KOPT-K1 (cell line): ENCODE measurements at regions not wholly inside any gene's neighbourhood (a gene's known extent, or its start where the extent isn't known, plus 50 kb on each side); places are given as distances from the start of the nearest gene placed in this dataset.

Experiments used
- H3K27ac ChIP-seq: fragments of 200-600 bp; sonication (generic); 2 replicates; pipeline ENCODE4 v1.5.1; 2016; ENCODE audit warnings: antibody characterized with exemption, mild to moderate bottlenecking, low read depth, low read length; ENCODE audit not compliant: poor library complexity, severe bottlenecking
- H3K36me3 ChIP-seq: fragments of 200-600 bp; sonication (generic); 2 replicates; pipeline ENCODE4 v1.5.1; 2017; ENCODE audit warnings: antibody characterized with exemption, mild to moderate bottlenecking, low read length, moderate library complexity; ENCODE audit not compliant: insufficient read depth
- H3K9me3 ChIP-seq: fragments of 200-600 bp; sonication (generic); 2 replicates; pipeline ENCODE4 v1.5.1; 2017; ENCODE audit warnings: antibody characterized with exemption, low read length, mild to moderate bottlenecking; ENCODE audit not compliant: insufficient read depth, poor library complexity, severe bottlenecking

- Histone ChIP-seq H3K36me3 (no peaks in the 10 kb centered on the region), H3K27ac (no peak overlapping the region), H3K9me3 (no peaks in the 10 kb centered on the region)
Observed at GRCh38 chr2:129087133-129087813, 768.6 kb upstream of the HS6ST1 start.

DNA sequence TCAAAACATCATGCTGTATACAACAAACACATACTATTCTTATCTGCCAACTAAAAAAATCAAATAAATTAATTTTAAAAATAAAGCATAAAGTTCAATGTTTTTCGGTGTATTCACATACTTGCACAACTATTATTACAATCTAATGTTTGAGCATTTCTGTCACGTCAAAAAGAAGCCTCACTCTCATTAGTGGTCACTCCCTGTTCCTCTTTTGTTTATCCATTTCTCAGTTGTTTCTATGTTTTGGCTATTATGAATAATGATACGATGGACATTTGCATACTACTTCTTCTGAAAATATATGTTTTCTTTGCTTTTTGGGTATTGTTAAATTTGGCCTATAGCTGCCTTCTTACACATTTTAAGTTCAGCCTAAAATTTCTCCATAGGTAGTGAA lies 773.0 kb upstream of the HS6ST1 start:
- Histone ChIP-seq H3K36me3 (no peaks in the 10 kb centered on the region), H3K9me3 (no peaks in the 10 kb centered on the region), H3K27ac (no peak overlapping the region)

DNA sequence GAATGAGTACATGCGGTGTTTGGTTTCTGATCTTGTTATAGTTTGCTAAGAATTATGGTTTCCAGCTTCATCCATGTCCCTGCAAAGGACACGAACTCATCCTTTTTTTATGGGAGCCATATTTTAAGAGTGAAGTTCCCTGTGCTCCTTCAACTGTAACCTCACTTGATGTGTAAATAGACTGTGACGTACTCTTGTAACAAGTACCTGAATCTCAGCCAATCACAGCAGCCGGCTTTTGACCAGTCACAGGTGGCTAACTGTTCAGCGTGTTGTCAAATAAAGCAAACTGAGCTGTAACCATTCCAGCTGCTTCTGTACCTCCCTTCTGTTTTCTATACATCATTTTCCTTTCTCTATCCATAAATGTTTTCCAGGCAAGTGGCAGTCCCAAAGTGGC lies 774.3 kb upstream of the HS6ST1 start:
- Histone ChIP-seq H3K27ac (no peak overlapping the region), H3K36me3 (no peaks in the 10 kb centered on the region), H3K9me3 (no peaks in the 10 kb centered on the region)

GRCh38 chr2:129101186-129101585 lies 782.5 kb upstream of the HS6ST1 start:
- Histone ChIP-seq H3K27ac (no peak overlapping the region), H3K9me3 (no peaks in the 10 kb centered on the region), H3K36me3 (no peaks in the 10 kb centered on the region)

- H3K9me3 ChIP-seq: no peaks in the 10 kb centered on the region
- no peaks in the 10 kb centered on the region for H3K36me3 ChIP-seq
- H3K27ac ChIP-seq: no peak overlapping the region
Observed at GRCh38 chr2:129103936-129104878, 785.5 kb upstream of the HS6ST1 start.

DNA sequence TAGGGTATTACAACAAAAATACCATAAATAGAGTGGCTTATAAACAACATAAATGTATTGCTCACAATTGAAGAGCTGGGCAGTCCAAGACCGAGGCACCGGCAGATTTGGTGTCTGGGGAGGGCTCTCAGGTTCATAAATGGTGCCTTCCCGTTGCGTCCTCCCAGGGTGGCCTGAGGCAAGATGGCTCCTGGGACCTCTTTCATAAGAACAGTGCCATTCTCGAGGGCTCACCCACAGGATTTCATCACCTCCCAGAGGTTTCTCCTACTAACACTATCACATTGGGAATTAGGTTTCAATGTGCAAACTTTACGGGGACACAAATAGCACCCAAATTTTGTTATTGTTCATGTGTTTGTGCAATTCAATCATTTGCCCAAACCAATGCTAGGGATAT lies 793.5 kb upstream of the HS6ST1 start:
- Histone ChIP-seq H3K9me3 (no peaks in the 10 kb centered on the region), H3K36me3 (no peaks in the 10 kb centered on the region), H3K27ac (no peak overlapping the region)

GRCh38 chr2:129113776-129114175 lies 795.1 kb upstream of the HS6ST1 start:
- H3K27ac ChIP-seq: no peak overlapping the region
- no peaks in the 10 kb centered on the region for H3K36me3 ChIP-seq
- H3K9me3 ChIP-seq: no peaks in the 10 kb centered on the region

- H3K9me3 ChIP-seq: no peaks in the 10 kb centered on the region
- H3K27ac ChIP-seq: no peak overlapping the region
Observed at GRCh38 chr2:129117434-129117833, 798.8 kb upstream of the HS6ST1 start.

GRCh38 chr2:129118296-129118695 lies 799.6 kb upstream of the HS6ST1 start:
- Histone ChIP-seq H3K27ac (no peak overlapping the region), H3K9me3 (no peaks in the 10 kb centered on the region), H3K36me3 (no peaks in the 10 kb centered on the region)

More at GRCh38 chr2:129117434-129117833, 798.8 kb upstream of the HS6ST1 start:
- H3K36me3 ChIP-seq: no peaks in the 10 kb centered on the region

DNA sequence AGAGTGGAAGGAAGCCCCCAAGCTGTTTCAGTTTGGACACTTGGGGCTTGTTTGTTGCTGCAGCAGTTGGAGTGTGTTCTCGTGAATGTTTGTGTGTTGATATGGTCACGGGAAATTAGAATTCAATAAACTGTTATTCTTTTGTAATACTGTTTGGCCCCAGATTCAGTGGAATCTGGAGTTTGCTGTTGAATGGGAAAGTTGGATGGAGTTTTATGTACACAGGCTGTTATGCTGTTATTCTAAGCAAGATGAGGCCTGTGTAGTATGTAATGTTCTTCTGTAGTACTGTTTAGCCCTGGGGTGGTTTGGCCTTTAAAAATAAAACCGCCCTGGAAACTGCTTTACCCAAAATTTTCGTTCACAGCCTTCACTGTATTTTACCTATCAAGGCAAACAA lies 810.4 kb upstream of the HS6ST1 start:
- Histone ChIP-seq H3K36me3 (no peaks in the 10 kb centered on the region), H3K9me3 (no peaks in the 10 kb centered on the region), H3K27ac (no peak overlapping the region)

DNA sequence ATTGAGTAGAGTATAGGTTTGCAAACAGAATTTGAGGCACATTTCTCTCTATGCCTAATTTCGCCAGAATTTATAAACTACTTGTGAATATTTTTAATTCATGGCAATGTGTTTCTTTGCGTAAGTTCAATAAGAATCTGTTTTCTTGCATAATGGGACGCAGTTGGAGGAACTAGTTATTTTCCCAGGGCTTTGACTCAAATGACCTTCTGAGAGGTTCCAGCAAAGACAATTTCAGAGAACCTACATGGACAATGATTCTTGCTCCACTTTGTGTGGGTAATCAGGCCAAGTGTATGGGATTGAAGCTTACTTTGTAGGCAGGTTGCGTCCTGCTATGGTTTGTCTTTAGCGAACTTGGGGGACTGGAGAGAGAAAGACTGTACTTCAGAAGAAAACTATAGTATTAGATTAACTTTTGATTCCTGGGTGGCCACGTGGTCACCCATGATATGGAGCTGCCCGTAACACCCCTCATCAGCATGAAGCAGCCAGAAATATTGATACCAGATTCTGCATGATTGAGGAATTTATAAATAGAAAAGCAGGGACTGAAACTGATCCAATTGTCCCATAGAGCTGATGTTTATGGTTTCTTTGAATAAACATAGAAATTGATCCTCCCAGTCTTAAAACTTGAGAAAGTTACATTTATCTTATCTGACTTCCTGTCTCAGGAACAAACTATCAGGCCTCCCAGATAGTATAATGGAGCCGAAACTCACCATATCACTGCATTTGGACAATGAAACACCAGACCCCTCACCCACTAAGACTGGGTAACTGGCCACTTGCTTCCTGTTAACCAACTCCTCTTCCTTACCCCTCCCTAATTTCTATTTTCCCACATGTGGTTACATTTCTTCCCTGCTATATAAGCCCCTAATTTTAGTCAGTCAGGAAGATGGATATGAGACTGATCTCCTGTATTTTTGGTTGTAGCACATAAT lies 815.3 kb upstream of the HS6ST1 start:
- peaks cover 5% of the 10 kb centered on the region for H3K9me3 ChIP-seq

GRCh38 chr2:129135017-129135416 lies 816.3 kb upstream of the HS6ST1 start:
- Histone ChIP-seq H3K27ac (no peak overlapping the region), H3K9me3 (peaks cover 6% of the 10 kb centered on the region), H3K36me3 (no peaks in the 10 kb centered on the region)

More for the DNA sequence above, 815.3 kb upstream of the HS6ST1 start:
- Histone ChIP-seq H3K27ac (no peak overlapping the region), H3K36me3 (no peaks in the 10 kb centered on the region)

DNA sequence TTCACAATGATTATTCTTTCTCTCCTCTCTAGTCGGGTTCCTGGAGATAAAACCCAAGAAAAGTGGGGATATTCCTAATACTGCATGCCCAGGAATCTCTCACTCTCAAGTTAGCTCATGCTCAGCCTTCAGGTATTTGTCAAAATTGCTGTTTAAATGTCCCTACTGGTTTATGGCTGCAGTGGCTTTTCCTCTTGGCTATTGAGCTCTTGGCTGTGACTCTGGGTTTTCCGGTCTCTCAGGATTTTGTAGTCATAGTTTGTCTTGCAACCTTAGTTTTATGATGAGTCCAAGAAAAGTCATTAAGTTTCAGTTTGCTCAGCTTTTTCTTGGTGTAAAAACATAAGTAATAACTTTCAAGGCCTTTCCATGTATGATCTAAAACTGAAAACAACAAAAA lies 820.7 kb upstream of the HS6ST1 start:
- Histone ChIP-seq H3K36me3 (no peaks in the 10 kb centered on the region), H3K9me3 (peaks cover 6% of the 10 kb centered on the region), H3K27ac (no peak overlapping the region)

DNA sequence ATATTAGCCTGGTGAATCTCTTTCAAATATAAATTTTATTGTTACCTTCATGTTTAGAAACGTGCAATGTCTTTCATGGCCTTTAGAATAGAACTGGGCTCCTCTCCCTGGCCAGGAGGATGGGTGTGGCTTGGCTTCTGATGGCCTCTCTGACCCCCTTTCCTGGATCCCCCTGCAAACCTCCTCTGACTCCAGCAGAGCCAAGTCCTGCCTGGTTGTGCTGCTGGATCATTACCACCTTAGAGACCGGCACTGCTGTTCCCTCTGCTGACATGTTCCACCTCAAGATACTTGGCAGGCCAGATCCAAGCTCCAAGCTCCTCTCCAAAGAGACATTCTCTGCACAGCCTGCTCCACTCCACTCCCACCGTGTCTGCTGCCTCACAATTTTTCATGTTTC lies 823.8 kb upstream of the HS6ST1 start:
- Histone ChIP-seq H3K36me3 (no peaks in the 10 kb centered on the region), H3K9me3 (peaks cover 6% of the 10 kb centered on the region), H3K27ac (no peak overlapping the region)
